Esophagus muscularis mucosa (tissue), 4 donors: ENCODE measurements at regions not wholly inside any gene's neighbourhood (a gene's known extent, or its start where the extent isn't known, plus 50 kb on each side); places are given as distances from the start of the nearest gene placed in this dataset.

Experiments used
- CTCF ChIP-seq, 3 experiments: fragments of 200-600 bp in 2 of 3; fragments of 450-650 bp in 1 of 3; sonication (generic) in 2 of 3; IDR thresholded peaks; one replicate each; pipeline ENCODE4 v1.5.1; 2017 to 2019; ENCODE audit warnings: antibody characterized with exemption in 3 of 3, mild to moderate bottlenecking in 2 of 3, moderate library complexity in 1 of 3
- EP300 ChIP-seq: sonication (generic); formaldehyde crosslinking; IDR thresholded peaks from one replicate; pipeline ENCODE4 v1.6.1; 2017; ENCODE audit warnings: antibody characterized with exemption
- POLR2A ChIP-seq: fragments of 450-650 bp; IDR thresholded peaks from one replicate; pipeline ENCODE4 v1.6.1; 2017; ENCODE audit warnings: antibody characterized with exemption, moderate library complexity, mild to moderate bottlenecking, low read depth
- POLR2AphosphoS5 ChIP-seq, 2 donors: sonication (generic); formaldehyde crosslinking; IDR thresholded peaks; one replicate each; pipeline ENCODE4 v1.6.1; 2017; ENCODE audit warnings: antibody characterized with exemption in 2 of 2

- TF ChIP-seq CTCF (IDR thresholded peaks at IDR 0.05) (no peak), POLR2A (no peak), POLR2AphosphoS5 (IDR thresholded peaks at IDR 0.05) (no peak), EP300 (no peak)
These were observed 470.6 kb downstream of the METTL4 start for GRCh38 chr18:2100694-2101213.
